ENCODE measurements at regions not wholly inside any gene's neighbourhood (a gene's known extent, or its start where the extent isn't known, plus 50 kb on each side); places are given as distances from the start of the nearest gene placed in this dataset.

DNA sequence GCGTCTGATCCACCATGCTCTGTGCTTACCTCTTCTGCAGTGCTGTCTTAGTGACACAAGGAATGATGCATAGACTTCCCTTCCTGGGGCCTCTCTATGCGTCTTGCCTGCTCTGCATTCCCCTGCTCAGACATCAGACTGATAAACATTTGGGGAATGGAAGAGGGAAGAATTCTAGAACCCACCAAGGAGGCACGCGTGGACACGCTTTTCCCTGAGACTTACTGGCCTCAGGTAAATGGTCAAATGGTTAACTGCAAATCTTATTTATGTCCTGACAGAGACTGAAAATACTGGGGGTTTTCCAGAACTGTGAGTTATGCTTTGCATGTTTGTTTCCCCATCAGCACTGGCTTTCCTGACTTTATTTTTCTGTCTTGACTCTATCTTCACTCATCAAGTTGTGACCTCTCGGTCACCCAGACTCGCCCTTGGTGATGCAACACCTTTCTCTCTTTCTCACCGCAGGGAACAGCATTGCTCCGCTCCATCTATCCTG lies 285.9 kb upstream of the FZD8 start:
- no peak overlapping the region for H3K4me3 ChIP-seq (ENCODE audit: low read depth, low read length)
- in situ Hi-C loops (cut with HindIII; ENCODE audit: low sequenced_read_pairs): no loop called here
- no peak for DNase-seq (ENCODE audit: low read depth)
- TF ChIP-seq, protein P1, sequence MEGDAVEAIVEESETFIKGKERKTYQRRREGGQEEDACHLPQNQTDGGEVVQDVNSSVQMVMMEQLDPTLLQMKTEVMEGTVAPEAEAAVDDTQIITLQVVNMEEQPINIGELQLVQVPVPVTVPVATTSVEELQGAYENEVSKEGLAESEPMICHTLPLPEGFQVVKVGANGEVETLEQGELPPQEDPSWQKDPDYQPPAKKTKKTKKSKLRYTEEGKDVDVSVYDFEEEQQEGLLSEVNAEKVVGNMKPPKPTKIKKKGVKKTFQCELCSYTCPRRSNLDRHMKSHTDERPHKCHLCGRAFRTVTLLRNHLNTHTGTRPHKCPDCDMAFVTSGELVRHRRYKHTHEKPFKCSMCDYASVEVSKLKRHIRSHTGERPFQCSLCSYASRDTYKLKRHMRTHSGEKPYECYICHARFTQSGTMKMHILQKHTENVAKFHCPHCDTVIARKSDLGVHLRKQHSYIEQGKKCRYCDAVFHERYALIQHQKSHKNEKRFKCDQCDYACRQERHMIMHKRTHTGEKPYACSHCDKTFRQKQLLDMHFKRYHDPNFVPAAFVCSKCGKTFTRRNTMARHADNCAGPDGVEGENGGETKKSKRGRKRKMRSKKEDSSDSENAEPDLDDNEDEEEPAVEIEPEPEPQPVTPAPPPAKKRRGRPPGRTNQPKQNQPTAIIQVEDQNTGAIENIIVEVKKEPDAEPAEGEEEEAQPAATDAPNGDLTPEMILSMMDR (IDR thresholded peaks at IDR 0.05; ENCODE audit: low read depth, low read length, missing control alignments): no peak

DNA sequence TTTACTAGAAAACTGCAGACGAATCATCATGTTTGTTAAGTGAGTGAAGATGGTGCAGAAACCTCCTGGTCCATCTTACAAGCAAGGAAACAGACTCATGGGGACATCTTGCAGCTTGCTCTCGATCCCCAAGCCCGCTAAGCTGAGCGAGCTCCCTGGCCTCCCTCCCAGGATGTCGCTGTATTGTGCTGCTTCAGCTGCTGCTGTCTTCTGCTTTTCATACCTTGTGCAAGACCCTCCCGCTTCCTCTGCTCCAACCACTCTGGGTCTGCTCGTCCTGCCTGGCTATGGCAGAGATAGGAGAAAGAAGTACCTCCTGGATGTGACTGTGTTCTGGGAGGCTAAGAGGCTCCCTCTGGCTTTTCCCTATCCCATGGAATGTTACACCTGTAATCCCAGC lies 285.2 kb upstream of the FZD8 start:
- TF ChIP-seq, protein P1 (IDR thresholded peaks at IDR 0.05; ENCODE audit: low read depth, low read length, missing control alignments): no peak
- H3K4me3 ChIP-seq (ENCODE audit: low read depth, low read length): no peak overlapping the region
- in situ Hi-C loops (cut with HindIII; ENCODE audit: low sequenced_read_pairs): no loop called here
- no peak for DNase-seq (ENCODE audit: low read depth)

DNA sequence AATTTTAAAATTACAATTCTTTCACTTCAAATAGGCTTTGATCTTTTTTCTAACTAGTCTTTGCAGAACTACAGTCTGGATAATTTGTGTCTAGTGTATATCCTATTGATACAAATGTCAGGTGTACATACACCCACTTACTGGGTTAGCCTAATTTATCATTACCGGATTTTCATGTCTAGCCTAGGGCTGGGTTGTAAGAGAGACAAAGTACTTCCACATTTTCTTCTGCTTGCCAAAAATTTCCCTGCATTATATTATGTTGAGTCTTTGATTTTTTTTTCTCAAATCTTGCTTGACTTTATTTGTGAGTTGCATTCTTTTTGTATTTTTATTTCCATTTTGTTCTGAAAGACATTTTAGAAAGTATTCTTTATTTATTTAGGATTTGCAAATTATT lies 284.8 kb upstream of the FZD8 start:
- TF ChIP-seq, protein P1 (IDR thresholded peaks at IDR 0.05; ENCODE audit: low read depth, low read length, missing control alignments): no peak
- H3K4me3 ChIP-seq (ENCODE audit: low read depth, low read length): no peak overlapping the region
- in situ Hi-C loops (cut with HindIII; ENCODE audit: low sequenced_read_pairs): no loop called here
- DNase-seq (ENCODE audit: low read depth): no peak

DNA sequence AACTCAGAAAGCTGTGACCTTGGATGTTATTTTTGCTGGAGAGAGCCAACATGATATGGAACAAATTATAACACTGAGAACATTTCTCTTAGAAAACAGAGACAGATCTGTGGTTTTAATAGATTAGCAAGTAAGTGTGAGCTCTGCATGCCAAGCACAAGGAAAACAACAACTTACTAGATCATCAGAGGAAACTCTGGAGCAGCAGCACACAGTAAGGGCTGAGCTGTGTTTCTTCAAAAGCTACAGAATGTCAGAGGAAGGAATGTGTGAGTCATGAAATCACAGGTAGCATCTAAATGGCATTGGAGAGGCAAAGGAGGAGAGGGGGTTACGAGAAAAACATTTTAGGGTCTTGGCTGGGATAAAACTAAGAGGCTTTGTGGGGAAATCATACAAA lies 283.4 kb upstream of the FZD8 start:
- in situ Hi-C loops (cut with HindIII; ENCODE audit: low sequenced_read_pairs): no loop called here
- TF ChIP-seq, protein P1 (IDR thresholded peaks at IDR 0.05; ENCODE audit: low read depth, low read length, missing control alignments): no peak
- no peak for DNase-seq (ENCODE audit: low read depth)
- no peak overlapping the region for H3K4me3 ChIP-seq (ENCODE audit: low read depth, low read length)

DNA sequence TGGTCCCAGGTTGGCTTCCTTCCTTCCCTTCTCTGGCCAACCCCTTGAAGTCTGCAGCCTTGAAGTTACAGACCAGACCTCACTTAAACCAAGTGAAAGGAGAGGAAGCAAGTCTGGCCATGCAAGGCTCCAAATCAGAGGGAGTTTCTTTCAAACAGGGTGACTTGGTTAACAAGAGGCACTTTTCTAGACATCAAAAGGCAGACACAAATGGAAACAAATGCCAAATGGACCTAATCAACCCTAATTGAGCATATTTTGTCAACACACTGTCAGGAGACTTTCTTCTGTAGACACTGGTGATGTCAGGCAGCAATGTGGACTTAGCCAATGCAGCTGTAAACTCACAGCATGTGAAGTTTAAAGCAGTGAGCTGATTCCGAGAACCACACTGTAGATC lies 282.7 kb upstream of the FZD8 start:
- DNase-seq (ENCODE audit: low read depth): no peak
- H3K4me3 ChIP-seq (ENCODE audit: low read depth, low read length): no peak overlapping the region
- in situ Hi-C loops (cut with HindIII; ENCODE audit: low sequenced_read_pairs): no loop called here
- TF ChIP-seq, protein P1 (IDR thresholded peaks at IDR 0.05; ENCODE audit: low read depth, low read length, missing control alignments): no peak

DNA sequence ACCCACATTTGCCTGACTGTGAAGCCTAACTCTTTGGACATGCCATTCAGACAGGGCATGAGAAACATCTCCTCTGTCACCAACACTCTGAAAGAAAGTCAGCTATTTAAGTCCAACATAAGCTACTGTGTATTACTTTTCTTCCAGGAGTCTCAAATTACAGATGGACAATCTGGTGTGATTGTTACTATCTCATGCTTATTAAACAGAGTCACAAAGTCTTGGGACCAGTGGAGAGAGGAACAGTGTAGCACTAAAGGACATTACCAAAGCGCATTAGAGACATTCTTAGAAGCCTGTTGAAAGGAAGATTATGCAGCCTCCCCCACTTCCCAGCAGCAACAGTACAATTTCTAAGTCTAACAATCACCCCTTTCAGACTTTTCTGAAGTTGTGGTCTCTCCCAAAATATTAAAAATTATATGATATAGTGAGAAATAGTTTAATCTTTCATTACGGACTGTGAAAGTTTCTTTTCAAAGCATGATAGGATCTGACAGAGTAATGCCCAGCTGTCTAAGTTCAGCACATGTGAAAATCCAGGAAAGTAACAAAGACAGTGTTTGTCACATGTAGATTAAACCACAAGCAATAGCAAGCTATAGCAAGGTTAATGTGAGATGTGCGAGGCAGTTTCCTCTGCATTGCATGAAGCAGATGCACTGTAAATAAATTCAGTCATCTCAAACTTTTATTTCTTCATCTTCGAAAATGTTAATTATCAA lies 280.9 kb upstream of the FZD8 start:
- in situ Hi-C loops (cut with HindIII; ENCODE audit: low sequenced_read_pairs): no loop called here
- DNase-seq (ENCODE audit: low read depth): no peak
- TF ChIP-seq, protein P1 (IDR thresholded peaks at IDR 0.05; ENCODE audit: low read depth, low read length, missing control alignments): no peak
- no peak overlapping the region for H3K4me3 ChIP-seq (ENCODE audit: low read depth, low read length)

Data from astrocyte of the cerebellum (primary cell).